Keratinocyte (primary cell): ENCODE measurements at regions not wholly inside any gene's neighbourhood (a gene's known extent, or its start where the extent isn't known, plus 50 kb on each side); places are given as distances from the start of the nearest gene placed in this dataset.

ENCODE experiments used
- CTCF ChIP-seq, 3 experiments: IDR thresholded peaks in 1 of 3; conservative IDR thresholded peaks in 1 of 3; optimal IDR thresholded peaks in 1 of 3; 2 replicates in 2 of 3; 3 replicates in 1 of 3; pipeline versions ENCODE3 to v1.5.1; 2011; ENCODE audit warnings: low read length in 3 of 3, mild to moderate bottlenecking in 3 of 3, moderate library complexity in 2 of 3, control low read depth in 1 of 3, inconsistent platforms in 1 of 3; ENCODE audit not compliant: insufficient read depth in 2 of 3; ENCODE audit errors: extremely low read depth in 1 of 3
- EZH2 ChIP-seq: IDR thresholded peaks from one replicate; pipeline ENCODE4 v1.6.1; 2012; ENCODE audit warnings: inconsistent platforms, mild to moderate bottlenecking, low read length, moderate library complexity

- no peak for TF ChIP-seq CTCF (optimal IDR thresholded peaks at IDR 0.05 in 1 of 3, IDR thresholded peaks at IDR 0.05 in 1 of 3, conservative IDR thresholded peaks at IDR 0.05 in 1 of 3; ENCODE audit: extremely low read depth in 1 of 3, insufficient read depth in 2 of 3, low read length in 3 of 3)
- no peak for TF ChIP-seq EZH2
Measured at GRCh38 chr3:3305084-3305483, 125.6 kb upstream of the CRBN start.
